Mesenteric fat pad (tissue), 1 donor: ENCODE measurements at regions not wholly inside any gene's neighbourhood (a gene's known extent, or its start where the extent isn't known, plus 50 kb on each side); places are given as distances from the start of the nearest gene placed in this dataset.

Experiments
- DNase-seq: peaks from one replicate; pipeline ENCODE4 v3.0.0-alpha.2; 2020; ENCODE audit warnings: low spot score
- donor health status: DM: yes; HTN: yes; CAD: no.

DNA sequence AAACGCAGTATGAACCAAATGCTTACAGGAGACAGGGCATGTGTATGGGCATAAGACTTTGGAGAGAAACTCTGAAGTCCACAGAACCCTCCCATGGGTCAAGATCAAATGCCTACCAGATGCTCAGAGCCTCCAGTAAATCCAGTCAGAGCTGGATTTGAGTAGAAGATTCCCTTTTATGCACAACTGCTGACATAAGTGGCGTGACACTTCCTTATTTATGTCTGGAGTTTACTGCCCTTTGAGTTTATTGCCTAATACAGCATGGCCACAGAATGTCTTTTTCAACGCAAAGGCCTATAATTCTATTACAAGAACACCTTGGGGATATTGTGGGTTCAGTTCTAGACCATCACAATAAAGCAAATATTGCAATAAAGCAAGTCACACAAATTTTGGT is 220.0 kb upstream of the FOXQ1 start:
- DNase-seq: no peak

DNA sequence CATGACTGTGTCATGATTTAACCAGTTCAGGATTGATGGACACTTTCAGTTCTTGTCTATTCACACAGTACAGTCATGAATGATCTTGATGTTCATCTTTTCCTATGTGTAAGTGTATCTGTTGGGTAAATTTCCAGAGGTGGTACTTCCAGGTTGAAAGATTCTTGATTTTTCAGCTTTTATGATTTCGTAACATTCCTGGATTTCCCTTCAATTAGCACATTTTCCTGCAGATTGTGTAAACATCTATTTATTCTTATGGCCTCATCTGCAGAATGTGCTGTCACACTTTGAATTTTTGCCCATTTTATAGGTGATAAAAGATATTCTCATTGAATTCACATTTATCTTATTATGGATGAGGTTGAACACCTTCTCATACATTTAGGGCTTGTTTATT is 222.0 kb upstream of the FOXQ1 start:
- no peak for DNase-seq

DNA sequence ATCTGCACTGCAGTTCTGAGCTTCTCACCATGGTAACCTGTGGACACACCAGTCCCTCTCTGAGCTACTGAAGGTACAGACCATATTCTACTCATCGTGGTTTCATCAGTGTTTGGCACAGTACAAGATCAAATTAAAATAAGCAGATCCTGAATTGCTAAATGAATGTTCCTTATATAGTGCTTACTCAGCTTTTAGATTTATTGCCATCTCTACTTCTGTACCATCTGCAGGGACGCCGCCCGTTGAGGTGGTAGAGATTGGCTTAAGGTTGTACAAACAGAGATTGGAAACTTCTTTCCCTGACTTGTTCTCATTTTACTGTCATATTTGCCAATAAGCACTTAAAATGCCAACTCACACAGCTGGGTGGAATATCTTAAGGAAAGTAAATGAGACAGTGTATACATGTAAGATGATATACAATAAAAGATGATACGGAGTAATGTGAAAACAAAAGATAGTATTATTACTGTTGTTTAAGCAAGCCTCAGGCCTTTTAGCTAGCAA is 223.4 kb upstream of the FOXQ1 start:
- DNase-seq: no peak

DNA sequence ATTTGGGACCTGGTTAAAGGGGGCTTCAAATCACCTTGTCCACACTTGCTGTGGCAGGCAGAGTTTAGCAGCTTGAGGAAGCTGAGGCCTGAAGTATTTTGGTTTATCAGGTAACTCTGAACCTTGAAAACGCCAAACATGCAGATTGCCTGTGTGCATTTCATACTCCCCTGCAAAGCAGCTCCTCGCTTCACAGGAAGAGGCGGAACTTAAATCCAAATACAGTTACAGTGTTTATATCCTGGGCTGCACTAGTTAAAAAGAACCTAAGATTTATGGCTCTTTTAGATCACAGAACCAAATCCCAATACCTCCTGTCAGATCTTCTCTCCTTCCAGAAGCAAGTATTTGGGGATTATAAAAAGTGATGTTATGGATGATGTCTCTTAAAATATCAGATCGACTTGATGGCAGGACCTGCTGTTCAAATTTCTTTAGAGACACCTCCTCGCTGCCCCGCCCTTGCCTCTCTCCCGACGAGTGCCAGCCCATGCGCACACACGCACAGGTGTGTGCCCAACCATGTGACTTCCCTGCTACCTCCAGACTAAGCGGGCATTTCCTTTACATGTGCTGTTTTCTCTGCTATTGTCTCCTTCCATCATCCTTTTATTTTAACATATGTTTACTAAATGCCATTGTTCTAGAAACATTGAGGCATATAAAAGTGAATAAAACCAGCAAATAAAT is 224.6 kb upstream of the FOXQ1 start:
- DNase-seq: peak; percentile 35

DNA sequence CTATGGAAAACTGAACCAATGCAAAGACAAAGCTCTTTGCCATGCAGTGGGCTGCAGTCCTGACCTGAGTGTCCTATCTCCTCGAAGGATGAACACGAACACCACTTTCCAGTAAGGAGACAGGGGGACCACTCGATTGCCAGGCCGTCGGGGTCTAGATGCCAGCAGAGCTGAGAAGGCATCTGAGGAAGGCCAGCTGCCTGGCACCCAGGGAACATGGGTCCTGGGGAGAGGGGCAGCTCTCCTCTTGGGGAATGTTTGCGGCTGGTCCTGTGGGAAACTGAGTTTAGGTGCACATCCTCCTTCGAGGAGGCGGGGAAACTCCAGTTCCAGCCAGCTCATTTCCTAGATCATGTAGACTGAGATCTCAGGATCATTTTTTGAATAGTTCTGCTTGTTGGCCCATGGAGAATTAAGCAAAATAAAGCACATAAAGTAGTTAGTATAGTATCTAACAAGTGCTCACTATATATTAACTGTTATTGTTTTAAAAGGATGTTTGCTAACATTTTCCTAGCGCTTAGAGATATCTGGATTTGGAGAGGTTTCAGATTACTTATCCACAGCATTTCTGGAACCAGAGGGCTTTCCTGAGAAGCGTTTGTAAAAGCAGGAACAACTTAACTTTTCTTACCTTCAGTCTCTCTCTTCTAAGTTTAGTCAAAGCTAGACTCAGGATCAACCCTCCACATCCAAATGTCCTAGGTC is 225.3 kb upstream of the FOXQ1 start:
- DNase-seq: no peak

DNA sequence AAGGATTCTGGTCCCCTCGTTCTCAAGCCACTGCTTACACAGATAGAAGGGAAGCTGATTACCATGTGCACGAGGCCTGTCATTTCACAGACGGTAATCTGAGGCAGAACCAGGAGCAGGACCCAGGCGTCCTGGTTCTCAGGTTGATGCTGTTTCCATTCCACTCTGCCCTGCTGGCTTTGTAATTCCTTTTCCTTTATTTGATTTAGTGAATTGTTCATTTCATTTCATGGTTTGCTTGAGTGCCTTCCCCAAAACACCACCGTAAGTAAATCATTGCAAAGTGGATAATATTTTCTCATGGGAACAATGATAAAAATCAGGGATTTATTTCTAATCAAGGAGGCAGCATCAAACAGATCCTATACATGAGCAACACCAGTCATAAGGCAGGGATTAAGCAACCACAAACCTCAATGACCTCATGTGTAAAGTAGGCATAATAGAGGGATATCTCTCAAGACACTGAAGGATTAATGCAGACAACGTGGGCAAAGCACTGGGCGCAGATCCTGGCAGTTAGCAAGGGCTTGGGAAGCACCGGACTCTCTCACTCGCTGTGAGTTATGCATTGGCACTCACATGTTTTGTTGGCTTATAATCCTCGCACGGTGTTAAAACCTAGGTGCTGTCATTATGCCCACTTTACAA is 229.5 kb upstream of the FOXQ1 start:
- DNase-seq: no peak

DNA sequence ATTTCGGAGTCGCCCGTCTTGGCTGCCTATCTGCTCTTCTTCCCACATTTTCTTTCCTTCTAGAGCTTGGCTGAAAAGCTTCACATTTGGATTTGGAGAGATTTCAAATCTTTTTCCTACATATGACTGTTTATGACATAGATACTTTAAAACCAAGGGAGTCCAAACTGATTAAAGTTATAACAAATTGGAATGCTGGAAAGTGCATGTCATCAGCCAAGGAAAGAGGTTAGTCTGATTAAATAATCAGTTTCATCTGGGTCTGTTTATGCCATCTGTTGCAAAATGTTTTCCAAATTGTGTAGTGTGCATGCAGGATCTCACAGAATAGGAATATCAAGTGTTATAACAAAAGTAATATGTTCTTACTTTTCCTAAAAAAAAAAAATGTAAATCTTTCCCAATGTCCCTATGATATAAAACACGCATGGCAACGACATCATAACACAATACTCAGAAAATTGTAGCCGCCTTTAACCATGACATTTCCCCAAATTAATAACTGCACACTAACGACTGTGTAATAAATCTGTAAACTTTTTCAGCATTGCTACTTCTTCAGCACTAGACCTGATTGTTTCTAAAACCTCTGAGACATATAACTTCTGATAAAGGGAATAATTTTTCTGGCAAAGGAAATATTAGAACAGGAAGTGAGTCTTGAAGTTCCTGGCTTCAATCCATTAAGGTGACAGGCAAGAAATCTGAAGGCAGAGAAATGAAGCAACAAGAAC is 230.2 kb upstream of the FOXQ1 start:
- DNase-seq: no peak

DNA sequence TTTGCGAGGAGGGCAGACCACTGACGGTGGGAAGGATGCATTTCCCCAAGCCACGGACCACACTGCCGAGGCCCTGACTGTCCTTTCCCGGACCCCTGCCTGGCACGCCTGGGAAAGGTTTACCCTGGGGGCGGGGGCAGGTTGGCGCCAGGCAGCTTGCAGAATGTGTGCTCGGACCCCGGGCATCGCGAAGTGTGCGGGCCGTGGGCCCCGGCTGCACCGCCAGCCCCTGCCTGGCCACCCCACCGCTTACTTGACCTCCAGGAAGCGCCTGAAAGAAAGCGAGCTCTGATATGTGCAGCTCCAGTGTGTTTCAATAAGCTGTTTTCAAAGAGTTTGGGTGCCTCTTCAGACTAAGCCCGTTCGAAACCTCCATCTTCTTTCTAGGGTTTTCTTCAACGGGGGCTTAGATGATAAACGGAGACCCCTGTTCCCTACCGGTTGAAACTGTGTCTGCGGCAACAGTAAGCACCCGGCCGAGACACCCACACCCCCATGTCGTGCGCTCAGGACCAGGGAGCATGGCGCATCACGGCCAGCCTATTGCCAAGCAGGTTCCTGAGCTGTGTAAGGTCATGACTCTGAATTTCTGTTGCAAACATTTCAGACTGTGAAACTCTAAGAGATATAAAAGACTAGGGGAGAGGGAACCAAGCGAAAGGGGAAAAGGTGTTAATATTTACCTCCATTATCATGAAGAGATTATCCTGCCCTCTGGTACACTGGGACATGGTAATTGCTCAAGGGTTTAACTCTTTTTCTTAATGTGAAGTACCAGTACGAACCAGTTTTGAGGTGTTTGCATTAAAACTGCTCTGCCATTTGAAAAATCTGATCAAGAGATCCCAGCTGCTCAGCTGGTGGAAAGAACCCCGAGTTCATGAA is 231.2 kb upstream of the FOXQ1 start:
- peak; percentile 80 for DNase-seq

DNA sequence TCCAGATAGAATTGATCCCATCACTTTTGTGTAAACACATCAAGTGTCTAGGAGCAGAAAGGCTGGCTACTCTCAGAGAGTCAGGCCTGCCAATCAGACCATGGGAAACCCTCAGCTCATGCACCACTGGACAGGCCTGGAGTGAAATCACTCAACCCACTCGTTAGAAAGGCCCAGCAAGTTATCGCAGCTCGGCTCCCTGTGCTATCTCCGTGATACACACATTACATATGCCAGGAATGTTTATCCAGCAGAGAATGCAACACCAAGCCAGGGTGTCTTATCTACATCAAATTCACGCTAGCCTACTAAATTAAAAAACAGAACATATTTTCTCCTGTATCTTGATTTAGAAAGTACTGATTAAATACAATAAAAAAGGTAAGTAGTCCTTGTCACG is 232.4 kb upstream of the FOXQ1 start:
- no peak for DNase-seq

DNA sequence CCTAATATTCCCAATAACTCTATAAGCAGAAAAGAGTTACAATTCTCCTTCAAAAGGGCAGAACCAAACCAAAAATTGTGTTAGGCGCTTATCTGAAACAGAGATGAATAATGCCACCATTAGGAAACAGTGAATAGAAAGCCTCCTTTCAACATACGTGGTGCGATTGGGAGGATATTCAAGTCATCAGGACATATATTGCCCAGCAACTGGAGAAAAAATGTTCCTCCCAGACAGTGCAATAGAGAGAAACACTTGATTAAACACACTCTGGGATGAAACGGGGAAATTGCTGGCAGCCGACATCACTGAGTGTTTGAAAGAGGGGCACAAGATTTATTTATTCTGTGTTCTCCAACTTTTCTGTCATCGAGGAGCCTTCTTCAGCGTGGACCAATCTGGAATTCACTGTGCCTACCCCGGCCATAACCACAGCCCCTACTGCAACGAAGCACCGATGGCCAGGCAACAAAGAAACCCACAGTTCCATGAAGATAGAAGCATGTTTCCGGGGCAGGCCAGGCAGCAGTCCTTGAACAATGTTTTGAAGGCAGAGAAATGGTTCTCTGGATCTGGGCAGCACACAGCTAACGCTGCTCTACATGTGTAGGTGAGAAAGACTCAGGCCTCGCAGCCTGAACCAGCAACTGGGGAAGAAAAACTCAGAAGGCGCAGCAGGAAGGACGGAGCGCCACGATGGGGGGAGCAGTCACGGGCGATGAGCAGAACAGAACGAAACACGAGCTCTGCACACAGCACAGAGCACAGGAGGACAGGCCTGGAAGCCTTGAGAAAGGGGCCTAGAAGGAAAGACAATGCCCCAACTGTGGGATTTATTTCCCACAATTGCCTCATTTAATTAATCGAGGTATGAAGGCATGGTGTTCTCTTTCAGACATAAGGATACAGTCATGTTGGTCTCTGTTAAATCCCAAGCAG is 234.2 kb upstream of the FOXQ1 start:
- DNase-seq: no peak

DNA sequence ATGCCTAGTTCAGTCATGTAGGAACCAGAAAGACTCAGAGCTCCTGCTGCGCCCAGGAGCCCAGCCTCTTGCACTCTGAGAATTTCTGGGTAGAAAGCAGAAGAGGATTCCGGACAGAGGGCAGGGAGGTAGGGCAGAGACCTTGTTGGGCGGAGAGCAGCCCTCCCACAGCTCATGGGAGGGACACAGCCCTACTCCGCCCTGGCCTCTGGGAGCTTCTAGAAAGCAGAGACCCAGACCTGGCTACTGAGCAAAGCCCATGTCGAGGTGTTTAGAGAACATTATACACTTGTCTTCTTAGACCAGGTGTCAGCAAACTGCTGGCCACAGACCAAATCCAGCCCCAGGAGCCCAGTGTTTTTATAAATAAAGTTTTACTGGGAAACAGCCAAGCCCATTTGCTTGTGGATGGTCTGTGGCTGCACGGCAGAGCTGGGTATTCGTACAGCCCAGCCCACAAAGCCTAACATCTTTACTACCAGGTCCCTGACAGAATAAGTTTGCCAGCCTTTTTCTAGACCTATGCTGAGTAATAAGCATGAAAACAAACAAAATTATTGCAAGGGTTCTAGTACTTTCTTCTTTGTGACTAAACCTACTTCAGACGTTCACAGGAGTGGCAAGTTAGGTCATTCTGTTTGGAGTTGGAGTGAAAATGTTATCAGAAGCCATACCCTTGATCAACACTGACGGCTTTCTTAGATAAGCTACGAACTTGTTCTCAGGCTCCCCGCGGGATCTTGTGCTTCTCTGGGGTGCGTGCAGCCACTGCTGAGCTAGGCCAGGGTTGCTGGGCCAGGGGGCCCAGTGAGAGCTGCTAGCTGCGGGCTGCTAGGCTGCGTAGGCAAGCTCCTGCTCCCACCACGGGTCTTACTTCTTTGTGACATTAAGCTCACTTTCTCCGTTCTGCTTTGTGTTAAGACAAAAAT is 235.1 kb upstream of the FOXQ1 start:
- no peak for DNase-seq

DNA sequence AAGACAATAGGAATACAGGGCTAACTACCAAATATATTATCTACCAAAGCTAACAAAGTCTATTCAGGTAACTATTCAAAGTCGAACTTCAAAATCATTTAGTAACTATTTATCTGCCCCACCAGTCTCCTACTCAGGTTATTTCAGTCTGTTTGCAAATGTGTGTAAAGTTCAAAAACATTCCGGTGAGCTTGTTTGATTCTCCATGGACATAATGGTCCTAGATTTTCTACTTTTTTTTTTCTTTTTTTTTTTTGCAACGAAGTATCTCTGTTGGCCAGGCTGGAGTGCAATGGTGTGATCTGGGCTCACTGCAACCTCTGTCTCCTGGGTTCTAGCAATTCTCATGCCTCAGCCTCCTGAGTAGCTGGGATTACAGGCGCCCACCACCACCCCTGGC is 236.0 kb upstream of the FOXQ1 start:
- no peak for DNase-seq

DNA sequence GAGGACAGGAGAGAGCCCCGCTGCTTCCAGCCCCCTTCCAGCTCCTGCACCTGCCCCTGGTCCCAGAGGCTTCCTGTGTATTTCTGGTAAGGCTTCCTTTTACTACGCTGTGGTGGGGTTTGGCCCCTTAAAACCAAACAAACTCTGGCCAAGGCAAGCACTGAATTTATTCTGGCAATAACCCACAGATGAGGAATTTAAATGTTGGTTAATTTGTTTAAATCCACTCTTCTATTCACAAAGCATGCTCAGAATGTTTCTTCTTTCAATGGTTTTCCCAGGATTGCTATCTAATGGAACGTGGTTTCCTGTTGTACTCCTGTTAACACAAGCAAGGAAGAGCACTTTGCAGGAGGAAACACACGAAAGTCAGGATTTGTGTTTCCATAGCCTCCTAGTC is 236.5 kb upstream of the FOXQ1 start:
- DNase-seq: no peak

DNA sequence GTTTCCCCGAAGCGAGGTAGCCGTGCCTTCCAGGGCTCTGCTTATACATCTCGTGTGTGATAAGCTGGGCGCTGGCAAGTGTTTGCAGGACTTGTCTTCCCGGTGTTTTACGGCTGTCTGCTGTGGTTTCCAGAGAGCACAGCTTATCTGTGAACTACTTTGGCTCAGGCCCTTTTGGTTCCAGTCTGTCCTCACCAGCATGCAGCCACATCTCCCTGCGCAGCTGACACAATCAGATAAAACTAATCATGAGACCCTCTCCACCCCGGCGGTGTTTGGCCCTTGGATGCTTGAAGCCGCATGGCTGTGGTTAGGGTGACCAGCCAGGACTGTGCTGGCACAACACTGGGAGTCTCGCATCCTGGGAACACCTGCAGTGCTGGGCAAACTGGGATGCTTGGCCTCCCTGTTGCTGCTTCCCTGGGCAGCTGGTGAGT is 241.8 kb upstream of the FOXQ1 start:
- DNase-seq: no peak

DNA sequence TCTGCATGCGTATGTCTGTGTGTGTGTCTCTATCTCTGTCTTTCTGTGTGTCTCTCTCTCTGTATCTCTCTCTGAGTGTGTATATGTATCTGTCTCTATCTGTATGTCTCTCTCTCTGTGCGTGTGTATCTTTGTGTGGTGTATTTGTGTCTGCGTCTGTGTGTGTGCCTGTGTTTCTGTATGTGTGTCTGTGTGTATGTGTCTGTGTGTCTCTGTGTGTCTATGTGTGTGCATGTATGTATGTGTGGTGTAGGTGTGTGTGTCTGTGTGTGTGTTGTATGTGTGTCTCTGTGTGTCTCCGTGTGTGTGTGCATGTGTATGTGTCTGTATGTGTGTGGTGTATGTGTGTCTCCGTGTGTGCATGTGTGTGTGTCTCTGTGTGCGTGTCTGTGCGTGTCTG is 243.0 kb upstream of the FOXQ1 start:
- no peak for DNase-seq

DNA sequence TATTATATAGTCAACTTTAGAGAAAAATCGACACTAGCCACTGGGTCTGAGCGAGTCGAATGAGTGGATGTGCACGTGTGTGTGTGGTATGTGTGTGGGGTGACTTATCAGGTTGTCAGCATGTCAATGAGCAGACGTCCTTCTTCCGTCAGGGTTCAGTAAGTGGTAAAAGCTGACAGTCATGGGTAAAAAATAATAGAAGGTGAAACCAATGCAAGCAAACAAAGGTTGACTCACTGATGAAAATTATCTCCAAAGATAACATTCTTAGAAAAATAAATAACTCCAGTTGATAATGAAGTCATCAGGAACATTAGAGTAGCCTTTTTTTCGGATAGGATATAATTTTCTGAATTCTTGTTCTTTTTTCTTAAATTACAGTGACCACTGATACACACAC is 243.8 kb upstream of the FOXQ1 start:
- DNase-seq: no peak

DNA sequence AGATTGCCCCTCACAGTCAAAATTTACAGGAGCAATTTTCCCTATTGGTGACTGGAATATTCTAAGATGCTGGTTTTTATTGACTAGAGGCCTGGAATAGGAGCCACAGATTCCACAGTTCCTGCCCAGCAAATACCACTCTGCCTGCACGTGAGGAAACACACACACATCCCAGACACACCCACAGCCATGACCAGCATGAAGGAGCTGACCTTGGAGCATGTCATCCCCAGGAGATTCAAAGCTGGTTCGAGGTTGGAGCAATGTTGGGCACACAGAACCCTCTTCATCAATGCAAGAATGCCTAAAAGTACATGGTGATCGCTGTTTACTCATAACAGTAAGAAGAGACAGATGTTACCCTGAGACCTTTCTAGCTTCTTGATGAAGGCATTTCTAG is 244.6 kb upstream of the FOXQ1 start:
- DNase-seq: no peak

DNA sequence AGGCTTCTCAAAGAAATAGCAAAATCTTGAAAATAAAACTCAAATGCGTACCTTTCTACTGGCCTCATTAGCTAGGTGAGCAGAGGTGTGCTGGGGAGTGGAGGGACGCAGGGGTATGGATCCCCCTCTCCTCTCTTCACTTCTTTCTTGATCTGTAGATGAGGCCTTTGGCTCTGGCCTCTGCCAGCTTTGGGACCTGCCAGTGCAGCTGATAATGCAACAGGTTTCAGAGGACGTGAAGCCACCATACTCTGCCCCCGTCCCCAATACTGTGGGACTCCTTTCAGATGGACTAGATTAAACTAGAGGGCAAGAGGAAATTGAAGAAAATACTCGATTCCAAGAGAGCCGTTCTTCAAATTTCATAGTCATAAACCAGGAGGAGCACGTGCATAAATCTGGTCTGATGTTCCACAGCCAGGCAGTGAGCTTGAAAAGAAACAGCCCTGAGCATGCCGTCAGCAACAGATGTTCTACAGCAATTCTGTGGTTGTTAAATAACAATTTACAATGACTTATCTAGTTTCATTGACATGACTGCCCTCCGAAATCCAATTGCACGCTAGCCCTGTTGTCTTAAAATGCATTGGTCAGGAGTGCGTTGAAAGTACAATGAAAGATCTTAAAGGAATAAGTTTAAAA is 245.3 kb upstream of the FOXQ1 start:
- DNase-seq: no peak
